ENCODE measurements at regions not wholly inside any gene's neighbourhood (a gene's known extent, or its start where the extent isn't known, plus 50 kb on each side); places are given as distances from the start of the nearest gene placed in this dataset.

- no peaks in the 10 kb centered on the region for H3K4me1 Mint-ChIP-seq
- TF ChIP-seq, protein P1, sequence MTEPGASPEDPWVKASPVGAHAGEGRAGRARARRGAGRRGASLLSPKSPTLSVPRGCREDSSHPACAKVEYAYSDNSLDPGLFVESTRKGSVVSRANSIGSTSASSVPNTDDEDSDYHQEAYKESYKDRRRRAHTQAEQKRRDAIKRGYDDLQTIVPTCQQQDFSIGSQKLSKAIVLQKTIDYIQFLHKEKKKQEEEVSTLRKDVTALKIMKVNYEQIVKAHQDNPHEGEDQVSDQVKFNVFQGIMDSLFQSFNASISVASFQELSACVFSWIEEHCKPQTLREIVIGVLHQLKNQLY (CRISPR knock-in tag; IDR thresholded peaks at IDR 0.05): no peak
- TF ChIP-seq ZNF416 (CRISPR knock-in tag; IDR thresholded peaks at IDR 0.05): no peak
- no peak for TF ChIP-seq FOXP1 (CRISPR knock-in tag; IDR thresholded peaks at IDR 0.05; ENCODE audit: borderline replicate concordance)
- no peak overlapping the region for H3K4me3 Mint-ChIP-seq
- POLR2A ChIA-PET: no interaction called here
- DNase-seq (ENCODE audit: low spot score) (no peak), ATAC-seq (no peak)
- H3K9me3 Mint-ChIP-seq: peaks cover 28% of the 10 kb centered on the region
- no peaks in the 10 kb centered on the region for H3K36me3 Mint-ChIP-seq
- H3K27me3 Mint-ChIP-seq (ENCODE audit: low read depth): no peaks in the 10 kb centered on the region
- H3K27ac Mint-ChIP-seq: no peak overlapping the region
- CTCF ChIA-PET: no interaction called here
These were observed 81.0 kb upstream of the IL2 start for GRCh38 chr4:122537388-122538135.

DNA sequence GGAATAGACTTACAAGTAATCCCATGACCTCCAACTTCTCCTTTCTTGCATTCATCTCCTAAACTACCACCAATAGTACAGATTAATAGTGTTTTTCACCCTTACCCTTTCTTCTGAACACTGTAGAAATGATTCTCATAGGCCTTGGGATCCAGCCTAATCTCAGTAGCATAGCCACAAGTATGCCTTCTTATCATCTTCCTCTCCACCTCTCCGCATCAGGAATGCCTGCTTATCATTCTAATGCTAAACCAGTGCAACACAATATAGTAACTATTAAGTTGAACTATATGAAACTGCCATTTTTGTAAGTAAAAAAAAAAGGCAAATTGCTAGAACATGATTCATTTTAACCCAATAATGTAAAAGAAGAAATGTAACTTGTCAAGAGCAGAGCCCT, 79.5 kb upstream of the IL2 start:
- CTCF ChIA-PET: no interaction called here
- no peak overlapping the region for H3K27ac Mint-ChIP-seq
- ATAC-seq: no peak
- no peaks in the 10 kb centered on the region for H3K27me3 Mint-ChIP-seq (ENCODE audit: low read depth)
- H3K9me3 Mint-ChIP-seq: peaks cover 15% of the 10 kb centered on the region
- TF ChIP-seq, protein P2, sequence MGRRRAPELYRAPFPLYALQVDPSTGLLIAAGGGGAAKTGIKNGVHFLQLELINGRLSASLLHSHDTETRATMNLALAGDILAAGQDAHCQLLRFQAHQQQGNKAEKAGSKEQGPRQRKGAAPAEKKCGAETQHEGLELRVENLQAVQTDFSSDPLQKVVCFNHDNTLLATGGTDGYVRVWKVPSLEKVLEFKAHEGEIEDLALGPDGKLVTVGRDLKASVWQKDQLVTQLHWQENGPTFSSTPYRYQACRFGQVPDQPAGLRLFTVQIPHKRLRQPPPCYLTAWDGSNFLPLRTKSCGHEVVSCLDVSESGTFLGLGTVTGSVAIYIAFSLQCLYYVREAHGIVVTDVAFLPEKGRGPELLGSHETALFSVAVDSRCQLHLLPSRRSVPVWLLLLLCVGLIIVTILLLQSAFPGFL (CRISPR knock-in tag; IDR thresholded peaks at IDR 0.05; ENCODE audit: borderline replicate concordance): no peak
- TF ChIP-seq HMGXB4 (CRISPR knock-in tag; IDR thresholded peaks at IDR 0.05) (no peak), E2F5 (CRISPR knock-in tag; IDR thresholded peaks at IDR 0.05) (no peak), TP53 (CRISPR knock-in tag; IDR thresholded peaks at IDR 0.05) (no peak), NFE2L1 (CRISPR knock-in tag; IDR thresholded peaks at IDR 0.05) (no peak), ZNF281 (CRISPR knock-in tag; IDR thresholded peaks at IDR 0.05) (no peak), ATF3 (CRISPR knock-in tag; conservative IDR thresholded peaks at IDR 0.05) (no peak), GRHL2 (CRISPR knock-in tag; IDR thresholded peaks at IDR 0.05; ENCODE audit: insufficient replicate concordance, severe bottlenecking) (no peak), NR1H2 (CRISPR knock-in tag; IDR thresholded peaks at IDR 0.05) (no peak)
- TF ChIP-seq, protein P3, sequence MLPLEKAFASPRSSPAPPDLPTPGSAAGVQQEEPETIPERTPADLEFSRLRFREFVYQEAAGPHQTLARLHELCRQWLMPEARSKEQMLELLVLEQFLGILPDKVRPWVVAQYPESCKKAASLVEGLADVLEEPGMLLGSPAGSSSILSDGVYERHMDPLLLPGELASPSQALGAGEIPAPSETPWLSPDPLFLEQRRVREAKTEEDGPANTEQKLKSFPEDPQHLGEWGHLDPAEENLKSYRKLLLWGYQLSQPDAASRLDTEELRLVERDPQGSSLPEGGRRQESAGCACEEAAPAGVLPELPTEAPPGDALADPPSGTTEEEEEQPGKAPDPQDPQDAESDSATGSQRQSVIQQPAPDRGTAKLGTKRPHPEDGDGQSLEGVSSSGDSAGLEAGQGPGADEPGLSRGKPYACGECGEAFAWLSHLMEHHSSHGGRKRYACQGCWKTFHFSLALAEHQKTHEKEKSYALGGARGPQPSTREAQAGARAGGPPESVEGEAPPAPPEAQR (CRISPR knock-in tag; IDR thresholded peaks at IDR 0.05): no peak
- TF ChIP-seq, protein P4, sequence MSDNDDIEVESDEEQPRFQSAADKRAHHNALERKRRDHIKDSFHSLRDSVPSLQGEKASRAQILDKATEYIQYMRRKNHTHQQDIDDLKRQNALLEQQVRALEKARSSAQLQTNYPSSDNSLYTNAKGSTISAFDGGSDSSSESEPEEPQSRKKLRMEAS (CRISPR knock-in tag; IDR thresholded peaks at IDR 0.05): no peak
- POLR2A ChIA-PET: no interaction called here
- DNase-seq (ENCODE audit: low spot score): no peak
- no peaks in the 10 kb centered on the region for H3K36me3 Mint-ChIP-seq
- H3K4me3 Mint-ChIP-seq: no peak overlapping the region
- H3K4me1 Mint-ChIP-seq: no peaks in the 10 kb centered on the region

Data from WTC11 (cell line).